RWPE2 (cell line): ENCODE measurements at regions not wholly inside any gene's neighbourhood (a gene's known extent, or its start where the extent isn't known, plus 50 kb on each side); places are given as distances from the start of the nearest gene placed in this dataset.

Experiments
- ATAC-seq: fragments of 200-7000 bp; cut with Tn5 transposase; 3 replicates; pipeline ENCODE4 v1.9.1; 2021; ENCODE audit warnings: low read depth
- DNase-seq: peaks from one replicate; pipeline ENCODE4 v3.0.0-alpha.2; 2020; ENCODE audit warnings: low spot score
- H3K27ac ChIP-seq: fragments of 450-650 bp; 2 replicates; pipeline ENCODE4 v1.5.1; 2017; ENCODE audit warnings: mild to moderate bottlenecking; ENCODE audit not compliant: poor library complexity, severe bottlenecking
- H3K27me3 ChIP-seq: fragments of 250-450 bp; sonication (Bioruptor Pico); 2 replicates; pipeline ENCODE4 v1.5.1; 2021; ENCODE audit warnings: mild to moderate bottlenecking, moderate library complexity; ENCODE audit not compliant: insufficient read depth, poor library complexity, severe bottlenecking
- H3K36me3 ChIP-seq: fragments of 250-450 bp; sonication (Bioruptor Pico); 2 replicates; pipeline ENCODE4 v1.5.1; 2020; ENCODE audit warnings: low read depth, mild to moderate bottlenecking, moderate library complexity
- H3K4me1 ChIP-seq: fragments of 250-450 bp; sonication (Bioruptor Pico); 2 replicates; pipeline ENCODE4 v1.5.1; 2021; ENCODE audit warnings: mild to moderate bottlenecking, moderate library complexity; ENCODE audit not compliant: insufficient read depth, poor library complexity, severe bottlenecking
- H3K4me3 ChIP-seq: fragments of 250-450 bp; sonication (Bioruptor Pico); 2 replicates; pipeline ENCODE4 v1.5.1; 2021; ENCODE audit warnings: mild to moderate bottlenecking, moderate library complexity; ENCODE audit not compliant: severe bottlenecking
- H3K9me3 ChIP-seq: fragments of 250-450 bp; sonication (Bioruptor Pico); 2 replicates; pipeline ENCODE4 v1.5.1; 2021; ENCODE audit warnings: mild to moderate bottlenecking, moderate library complexity; ENCODE audit not compliant: severe bottlenecking
- CTCF ChIP-seq: fragments of 450-650 bp; IDR thresholded peaks from one replicate; pipeline ENCODE4 v1.5.1; 2017; ENCODE audit warnings: mild to moderate bottlenecking, moderate library complexity; ENCODE audit not compliant: poor library complexity, severe bottlenecking

GRCh38 chrX:6849716-6850414 lies 297.6 kb upstream of the STS start:
- Histone ChIP-seq H3K27ac (no peak overlapping the region), H3K9me3 (no peaks in the 10 kb centered on the region), H3K36me3 (no peaks in the 10 kb centered on the region), H3K4me3 (no peak overlapping the region), H3K4me1 (no peaks in the 10 kb centered on the region), H3K27me3 (no peaks in the 10 kb centered on the region)
- ATAC-seq, result no peak
- TF ChIP-seq CTCF, result no peak
- DNase-seq, result no peak

- Histone ChIP-seq H3K4me1 (no peaks in the 10 kb centered on the region), H3K36me3 (no peaks in the 10 kb centered on the region), H3K27ac (no peak overlapping the region), H3K9me3 (no peaks in the 10 kb centered on the region), H3K4me3 (no peak overlapping the region), H3K27me3 (no peaks in the 10 kb centered on the region)
- DNase-seq (no peak), ATAC-seq (no peak)
- TF ChIP-seq CTCF, result no peak
Observed at GRCh38 chrX:6832619-6833018, 297.7 kb upstream of the VCX3A start.

GRCh38 chrX:6826856-6827255 lies 291.9 kb upstream of the VCX3A start:
- H3K4me3 ChIP-seq, result no peak overlapping the region
- no peaks in the 10 kb centered on the region for H3K4me1 ChIP-seq
- no peak for DNase-seq
- no peak for TF ChIP-seq CTCF
- no peak overlapping the region for H3K27ac ChIP-seq
- H3K27me3 ChIP-seq, result no peaks in the 10 kb centered on the region
- H3K36me3 ChIP-seq, result no peaks in the 10 kb centered on the region
- ATAC-seq, result no peak
- H3K9me3 ChIP-seq, result no peaks in the 10 kb centered on the region

GRCh38 chrX:6821730-6822129 lies 286.8 kb upstream of the VCX3A start:
- H3K36me3 ChIP-seq, result no peaks in the 10 kb centered on the region
- no peaks in the 10 kb centered on the region for H3K4me1 ChIP-seq
- no peak for TF ChIP-seq CTCF
- no peaks in the 10 kb centered on the region for H3K9me3 ChIP-seq
- H3K4me3 ChIP-seq, result no peak overlapping the region
- H3K27me3 ChIP-seq, result no peaks in the 10 kb centered on the region
- ATAC-seq (no peak), DNase-seq (no peak)
- no peak overlapping the region for H3K27ac ChIP-seq

- Histone ChIP-seq H3K9me3 (no peaks in the 10 kb centered on the region), H3K27me3 (no peaks in the 10 kb centered on the region), H3K4me3 (no peak overlapping the region), H3K4me1 (no peaks in the 10 kb centered on the region), H3K36me3 (no peaks in the 10 kb centered on the region), H3K27ac (no peak overlapping the region)
- no peak for TF ChIP-seq CTCF
- DNase-seq (no peak), ATAC-seq (no peak)
Observed at GRCh38 chrX:6813836-6814370, 279.0 kb upstream of the VCX3A start.
